ENCODE measurements at regions not wholly inside any gene's neighbourhood (a gene's known extent, or its start where the extent isn't known, plus 50 kb on each side); places are given as distances from the start of the nearest gene placed in this dataset.

- Mint-ChIP-seq H3K27me3 (no peaks in the 10 kb centered on the region), H3K4me3 (no peak overlapping the region), H3K4me1 (ENCODE audit: low read depth) (peaks cover 47% of the 10 kb centered on the region), H3K27ac (no peak overlapping the region), H3K9me3 (no peaks in the 10 kb centered on the region), H3K36me3 (ENCODE audit: low read depth) (no peaks in the 10 kb centered on the region)
- Histone ChIP-seq H3K9me3 (ENCODE audit: control insufficient read depth in 1 of 2, insufficient read depth in 1 of 2, low read length in 2 of 2) (no peaks in the 10 kb centered on the region), H3K27ac (ENCODE audit: low read depth in 1 of 2, low read length in 2 of 2) (no peak overlapping the region), H3K36me3 (ENCODE audit: insufficient read depth, low read length) (no peaks in the 10 kb centered on the region), H3K4me1 (ENCODE audit: insufficient read depth, low read length) (peaks cover 13% of the 10 kb centered on the region), H3K4me3 (ENCODE audit: low read length) (no peak overlapping the region), H3K27me3 (ENCODE audit: control insufficient read depth in 1 of 2, insufficient read depth in 2 of 2, low read length in 2 of 2) (no peaks in the 10 kb centered on the region)
- intact Hi-C loops (cut with DNase I, micrococcal nuclease), result no loop called here
- no peak for TF ChIP-seq CTCF (IDR thresholded peaks at IDR 0.05)
- DNase-seq, result no peak
- ATAC-seq (ENCODE audit: poor library complexity), result no peak
- ChIA-PET POLR2A (interaction anchor here (1.1 kb wide), 1 partner anchor 161 kb away, joined by 3 read pairs; no protein-coding TSS in a partner anchor), CTCF (interaction anchor here (1.1 to 1.4 kb wide), 2 partner anchors 10 to 16 kb away, joined by 3 read pairs; no protein-coding TSS in a partner anchor)
Measured at GRCh38 chr4:38503689-38504395, 160.2 kb upstream of the KLF3 start.

GRCh38 chr4:38504396-38504715 is 159.6 kb upstream of the KLF3 start:
- ATAC-seq (ENCODE audit: poor library complexity) (no peak), DNase-seq (no peak)
- Histone ChIP-seq H3K36me3 (ENCODE audit: insufficient read depth, low read length) (no peaks in the 10 kb centered on the region), H3K27ac (ENCODE audit: low read depth in 1 of 2, low read length in 2 of 2) (no peak overlapping the region), H3K4me3 (ENCODE audit: low read length) (no peak overlapping the region), H3K27me3 (ENCODE audit: control insufficient read depth in 1 of 2, insufficient read depth in 2 of 2, low read length in 2 of 2) (no peaks in the 10 kb centered on the region), H3K9me3 (ENCODE audit: control insufficient read depth in 1 of 2, insufficient read depth in 1 of 2, low read length in 2 of 2) (no peaks in the 10 kb centered on the region), H3K4me1 (ENCODE audit: insufficient read depth, low read length) (peaks cover 15% of the 10 kb centered on the region)
- ChIA-PET POLR2A (no interaction called here), CTCF (interaction anchor here (1.4 kb wide), 1 partner anchor 17 kb away, joined by 3 read pairs; no protein-coding TSS in a partner anchor)
- H3K27ac Mint-ChIP-seq, result no peak overlapping the region
- intact Hi-C loops (cut with DNase I, micrococcal nuclease), result no loop called here
- no peak overlapping the region for H3K4me3 Mint-ChIP-seq
- no peaks in the 10 kb centered on the region for H3K36me3 Mint-ChIP-seq (ENCODE audit: low read depth)
- no peak for TF ChIP-seq CTCF (IDR thresholded peaks at IDR 0.05)
- peaks cover 52% of the 10 kb centered on the region for H3K4me1 Mint-ChIP-seq (ENCODE audit: low read depth)
- H3K27me3 Mint-ChIP-seq, result no peaks in the 10 kb centered on the region
- H3K9me3 Mint-ChIP-seq, result no peaks in the 10 kb centered on the region

GRCh38 chr4:38509551-38509950 is 154.4 kb upstream of the KLF3 start:
- Histone ChIP-seq H3K9me3 (ENCODE audit: control insufficient read depth in 1 of 2, insufficient read depth in 1 of 2, low read length in 2 of 2) (no peaks in the 10 kb centered on the region), H3K27ac (ENCODE audit: low read depth in 1 of 2, low read length in 2 of 2) (peak overlapping the region; percentile 60 to 78), H3K27me3 (ENCODE audit: control insufficient read depth in 1 of 2, insufficient read depth in 2 of 2, low read length in 2 of 2) (no peaks in the 10 kb centered on the region), H3K4me3 (ENCODE audit: low read length) (peak overlapping the region; percentile 65), H3K36me3 (ENCODE audit: insufficient read depth, low read length) (peaks cover 5% of the 10 kb centered on the region), H3K4me1 (ENCODE audit: insufficient read depth, low read length) (peaks cover 63% of the 10 kb centered on the region)
- peak in 12 of 14 experiments; percentile 30 to 87 (median 46) for DNase-seq
- Mint-ChIP-seq H3K4me1 (ENCODE audit: low read depth) (peaks cover 84% of the 10 kb centered on the region), H3K27me3 (no peaks in the 10 kb centered on the region), H3K27ac (peak overlapping the region; percentile 86), H3K36me3 (ENCODE audit: low read depth) (peaks cover 34% of the 10 kb centered on the region), H3K9me3 (no peaks in the 10 kb centered on the region), H3K4me3 (peak overlapping the region; percentile 82)
- intact Hi-C loops (cut with DNase I, micrococcal nuclease), result loop anchor here in 1 of 2 experiments (2.0 to 5.0 kb wide), 2 partner anchors 52 to 153 kb away; no protein-coding TSS in a partner anchor
- ChIA-PET POLR2A (interaction anchor here (0.7 to 2.4 kb wide), 24 partner anchors 10 to 330 kb away, joined by 3 to 20 read pairs (median 4); no protein-coding TSS in a partner anchor), CTCF (interaction anchor here (0.5 to 1.6 kb wide), 3 partner anchors 10 to 180 kb away, joined by 3 to 5 read pairs (median 4); no protein-coding TSS in a partner anchor)
- peak; percentile 93 for ATAC-seq (ENCODE audit: poor library complexity)
- no peak for TF ChIP-seq CTCF (IDR thresholded peaks at IDR 0.05)
